ENCODE measurements at regions not wholly inside any gene's neighbourhood (a gene's known extent, or its start where the extent isn't known, plus 50 kb on each side); places are given as distances from the start of the nearest gene placed in this dataset.

DNA sequence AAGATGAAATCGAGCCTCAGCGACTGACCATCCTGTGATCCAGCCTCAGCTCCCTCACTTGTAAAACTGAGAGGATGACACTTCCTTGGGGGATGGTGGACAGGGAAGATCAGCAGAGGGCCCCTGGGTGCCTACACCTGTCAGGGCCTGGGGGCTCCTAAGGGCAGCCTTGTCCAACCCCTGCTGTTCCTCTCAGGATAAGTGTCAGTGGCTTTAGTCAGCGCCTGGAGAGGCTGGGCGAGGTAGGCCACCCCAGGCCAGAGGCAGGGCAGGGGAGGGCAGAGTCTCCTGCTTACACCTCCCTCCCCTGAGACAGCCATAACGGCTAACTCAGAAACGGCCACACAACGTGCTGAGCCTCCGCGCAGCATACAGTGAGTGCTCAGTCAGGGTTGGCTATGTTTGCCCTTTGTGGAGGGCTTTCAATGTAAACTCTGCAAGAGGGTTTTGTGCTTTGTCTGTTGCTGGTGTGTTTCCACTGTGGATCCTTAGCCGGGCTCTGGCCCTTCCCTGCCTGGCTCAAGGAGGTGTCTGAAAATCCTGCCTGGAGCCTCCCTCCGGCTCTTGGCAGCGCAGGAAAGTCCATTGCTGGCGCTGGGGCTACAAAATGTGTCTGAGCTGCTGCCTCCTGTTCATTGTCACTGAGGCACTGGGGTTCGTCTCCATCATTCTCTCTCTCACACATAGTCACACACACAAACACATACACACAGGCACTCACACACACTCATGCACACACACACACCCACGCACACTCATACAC, 588.4 kb downstream of the PTPRU start:
- H3K4me2 ChIP-seq (ENCODE audit: low read depth, low read length, poor library complexity, severe bottlenecking) = no peak overlapping the region
- no peaks in the 10 kb centered on the region for H4K20me1 ChIP-seq (ENCODE audit: insufficient read depth, low read depth, low read length)
- no peaks in the 10 kb centered on the region for H3K4me1 ChIP-seq (ENCODE audit: low read length)
- no peaks in the 10 kb centered on the region for H3K9me3 ChIP-seq (ENCODE audit: low read length)
- H3K9ac ChIP-seq (ENCODE audit: low read length) = no peak overlapping the region
- H3K27me3 ChIP-seq (ENCODE audit: low read length) = no peaks in the 10 kb centered on the region
- H3K27ac ChIP-seq (ENCODE audit: low read length) = no peak overlapping the region
- no peaks in the 10 kb centered on the region for H3K9me2 ChIP-seq (replicated peaks; ENCODE audit: insufficient read depth, low read length)
- no peak overlapping the region for H3K4me3 ChIP-seq (ENCODE audit: low read length)
- no peak for DNase-seq
- no peaks in the 10 kb centered on the region for H3K36me3 ChIP-seq (ENCODE audit: insufficient read depth, low read length)
- no peak overlapping the region for H2AFZ ChIP-seq (ENCODE audit: low read length)
- no peaks in the 10 kb centered on the region for H3K79me2 ChIP-seq (ENCODE audit: low read length)

DNA sequence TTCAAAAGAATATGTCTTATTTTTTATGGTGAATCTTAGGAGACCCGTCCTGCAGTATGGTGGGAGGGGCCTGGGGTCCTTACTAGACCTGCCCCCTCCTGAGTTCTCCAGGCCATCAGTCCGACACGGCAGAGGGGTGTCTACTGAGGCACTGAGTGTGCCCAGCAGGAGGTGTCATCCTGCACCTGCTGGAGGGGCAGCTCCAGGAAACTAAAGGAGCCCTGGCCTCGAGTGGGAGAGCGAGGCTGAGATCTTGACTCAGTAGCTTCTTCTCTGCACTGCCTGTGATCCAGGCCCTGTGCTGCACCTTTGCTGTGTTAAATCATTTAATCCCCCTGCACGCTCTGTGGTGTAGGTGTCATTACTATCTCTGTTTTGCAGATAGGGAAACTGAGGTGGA, 587.7 kb downstream of the PTPRU start:
- no peak for DNase-seq
- Histone ChIP-seq H2AFZ (ENCODE audit: low read length) (no peak overlapping the region), H3K79me2 (ENCODE audit: low read length) (no peaks in the 10 kb centered on the region), H3K36me3 (ENCODE audit: insufficient read depth, low read length) (no peaks in the 10 kb centered on the region), H3K27ac (ENCODE audit: low read length) (no peak overlapping the region), H3K4me2 (ENCODE audit: low read depth, low read length, poor library complexity, severe bottlenecking) (no peak overlapping the region), H4K20me1 (ENCODE audit: insufficient read depth, low read depth, low read length) (no peaks in the 10 kb centered on the region), H3K9me2 (replicated peaks; ENCODE audit: insufficient read depth, low read length) (no peaks in the 10 kb centered on the region), H3K4me3 (ENCODE audit: low read length) (no peak overlapping the region), H3K4me1 (ENCODE audit: low read length) (no peaks in the 10 kb centered on the region), H3K9ac (ENCODE audit: low read length) (no peak overlapping the region), H3K9me3 (ENCODE audit: low read length) (no peaks in the 10 kb centered on the region), H3K27me3 (ENCODE audit: low read length) (no peaks in the 10 kb centered on the region)

- no peaks in the 10 kb centered on the region for H3K4me1 ChIP-seq (ENCODE audit: low read length)
- H3K9me2 ChIP-seq (replicated peaks; ENCODE audit: insufficient read depth, low read length) = no peaks in the 10 kb centered on the region
- DNase-seq = no peak
- no peaks in the 10 kb centered on the region for H3K79me2 ChIP-seq (ENCODE audit: low read length)
- H3K9ac ChIP-seq (ENCODE audit: low read length) = no peak overlapping the region
- no peaks in the 10 kb centered on the region for H4K20me1 ChIP-seq (ENCODE audit: insufficient read depth, low read depth, low read length)
- H3K27me3 ChIP-seq (ENCODE audit: low read length) = no peaks in the 10 kb centered on the region
- H3K9me3 ChIP-seq (ENCODE audit: low read length) = no peaks in the 10 kb centered on the region
- no peaks in the 10 kb centered on the region for H3K36me3 ChIP-seq (ENCODE audit: insufficient read depth, low read length)
- no peak overlapping the region for H2AFZ ChIP-seq (ENCODE audit: low read length)
- H3K4me2 ChIP-seq (ENCODE audit: low read depth, low read length, poor library complexity, severe bottlenecking) = no peak overlapping the region
- H3K27ac ChIP-seq (ENCODE audit: low read length) = no peak overlapping the region
- no peak overlapping the region for H3K4me3 ChIP-seq (ENCODE audit: low read length)
Measured at GRCh38 chr1:29823561-29823960, 587.2 kb downstream of the PTPRU start.

DNA sequence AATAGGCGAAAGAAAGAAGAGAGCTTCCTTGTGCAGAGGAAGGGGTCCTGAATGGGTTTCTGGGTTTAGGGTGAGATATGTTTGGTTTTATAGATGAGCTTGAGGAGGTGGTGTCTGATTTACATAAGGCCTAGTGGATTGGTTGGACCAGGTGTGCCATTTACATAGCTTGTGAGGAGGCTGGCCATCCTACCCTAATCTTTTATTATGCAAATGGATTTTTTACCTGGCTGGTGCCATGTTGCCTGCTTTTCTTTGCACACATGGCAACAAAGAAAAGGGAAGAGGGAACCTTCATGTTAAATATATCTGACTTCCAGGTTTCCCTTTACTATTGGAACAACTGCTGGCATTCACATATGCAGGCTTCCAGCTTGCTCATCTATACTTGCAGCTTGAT, 585.3 kb downstream of the PTPRU start:
- no peaks in the 10 kb centered on the region for H3K9me2 ChIP-seq (replicated peaks; ENCODE audit: insufficient read depth, low read length)
- H3K4me1 ChIP-seq (ENCODE audit: low read length) = no peaks in the 10 kb centered on the region
- no peaks in the 10 kb centered on the region for H3K9me3 ChIP-seq (ENCODE audit: low read length)
- no peaks in the 10 kb centered on the region for H3K27me3 ChIP-seq (ENCODE audit: low read length)
- H3K27ac ChIP-seq (ENCODE audit: low read length) = no peak overlapping the region
- no peak overlapping the region for H3K4me2 ChIP-seq (ENCODE audit: low read depth, low read length, poor library complexity, severe bottlenecking)
- H4K20me1 ChIP-seq (ENCODE audit: insufficient read depth, low read depth, low read length) = no peaks in the 10 kb centered on the region
- no peaks in the 10 kb centered on the region for H3K79me2 ChIP-seq (ENCODE audit: low read length)
- no peak overlapping the region for H2AFZ ChIP-seq (ENCODE audit: low read length)
- no peaks in the 10 kb centered on the region for H3K36me3 ChIP-seq (ENCODE audit: insufficient read depth, low read length)
- no peak overlapping the region for H3K9ac ChIP-seq (ENCODE audit: low read length)
- no peak overlapping the region for H3K4me3 ChIP-seq (ENCODE audit: low read length)
- DNase-seq = no peak

GRCh38 chr1:29820401-29820800, 584.1 kb downstream of the PTPRU start:
- H3K4me2 ChIP-seq (ENCODE audit: low read depth, low read length, poor library complexity, severe bottlenecking) = no peak overlapping the region
- no peaks in the 10 kb centered on the region for H3K27me3 ChIP-seq (ENCODE audit: low read length)
- no peaks in the 10 kb centered on the region for H3K9me2 ChIP-seq (replicated peaks; ENCODE audit: insufficient read depth, low read length)
- H3K79me2 ChIP-seq (ENCODE audit: low read length) = no peaks in the 10 kb centered on the region
- no peak for DNase-seq
- H3K4me3 ChIP-seq (ENCODE audit: low read length) = no peak overlapping the region
- no peak overlapping the region for H3K27ac ChIP-seq (ENCODE audit: low read length)
- no peaks in the 10 kb centered on the region for H3K36me3 ChIP-seq (ENCODE audit: insufficient read depth, low read length)
- no peak overlapping the region for H2AFZ ChIP-seq (ENCODE audit: low read length)
- no peaks in the 10 kb centered on the region for H3K9me3 ChIP-seq (ENCODE audit: low read length)
- H3K9ac ChIP-seq (ENCODE audit: low read length) = no peak overlapping the region
- H4K20me1 ChIP-seq (ENCODE audit: insufficient read depth, low read depth, low read length) = no peaks in the 10 kb centered on the region
- H3K4me1 ChIP-seq (ENCODE audit: low read length) = no peaks in the 10 kb centered on the region

DNA sequence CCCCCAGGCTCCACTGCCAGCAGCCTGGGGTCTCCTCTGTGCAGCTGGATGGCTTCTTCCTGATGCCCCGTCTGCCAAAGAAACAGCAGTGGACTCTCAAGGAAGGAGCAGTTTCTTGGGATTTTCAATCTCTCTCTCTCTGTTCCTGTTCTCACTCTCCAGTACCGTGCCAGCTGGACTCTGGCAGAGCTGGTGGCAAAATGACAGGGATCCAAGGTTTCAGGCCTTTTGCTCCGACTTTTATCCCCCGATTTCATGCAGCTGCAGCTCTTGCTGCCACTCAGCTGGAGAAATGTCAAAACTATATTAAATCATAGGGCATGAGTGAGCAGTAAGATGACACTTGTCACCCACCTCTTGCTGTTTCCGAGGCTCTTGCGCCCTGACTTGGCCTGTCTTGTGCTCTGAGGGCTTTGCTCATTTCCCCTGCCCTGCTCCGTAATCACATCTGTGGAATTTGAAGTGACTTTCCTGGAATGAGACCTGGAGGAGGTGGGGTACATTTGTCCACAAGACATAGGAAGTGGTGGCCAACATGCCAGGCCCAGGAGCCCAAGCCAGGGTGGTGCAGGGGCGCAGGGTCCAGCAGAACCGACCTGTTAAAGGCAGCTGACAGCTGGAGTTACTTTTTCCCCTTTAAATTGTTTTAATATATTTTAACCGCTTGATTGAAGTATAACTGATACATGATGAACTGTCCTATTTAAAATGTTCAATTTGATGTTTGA, 576.2 kb downstream of the PTPRU start:
- no peaks in the 10 kb centered on the region for H3K36me3 ChIP-seq (ENCODE audit: insufficient read depth, low read length)
- no peaks in the 10 kb centered on the region for H3K9me2 ChIP-seq (replicated peaks; ENCODE audit: insufficient read depth, low read length)
- H3K27me3 ChIP-seq (ENCODE audit: low read length) = no peaks in the 10 kb centered on the region
- DNase-seq = no peak
- H3K9ac ChIP-seq (ENCODE audit: low read length) = no peak overlapping the region
- H3K27ac ChIP-seq (ENCODE audit: low read length) = no peak overlapping the region
- no peaks in the 10 kb centered on the region for H3K79me2 ChIP-seq (ENCODE audit: low read length)
- no peak overlapping the region for H3K4me3 ChIP-seq (ENCODE audit: low read length)
- no peaks in the 10 kb centered on the region for H4K20me1 ChIP-seq (ENCODE audit: insufficient read depth, low read depth, low read length)
- no peak overlapping the region for H3K4me2 ChIP-seq (ENCODE audit: low read depth, low read length, poor library complexity, severe bottlenecking)
- no peaks in the 10 kb centered on the region for H3K9me3 ChIP-seq (ENCODE audit: low read length)
- H3K4me1 ChIP-seq (ENCODE audit: low read length) = no peaks in the 10 kb centered on the region
- no peak overlapping the region for H2AFZ ChIP-seq (ENCODE audit: low read length)

DNA sequence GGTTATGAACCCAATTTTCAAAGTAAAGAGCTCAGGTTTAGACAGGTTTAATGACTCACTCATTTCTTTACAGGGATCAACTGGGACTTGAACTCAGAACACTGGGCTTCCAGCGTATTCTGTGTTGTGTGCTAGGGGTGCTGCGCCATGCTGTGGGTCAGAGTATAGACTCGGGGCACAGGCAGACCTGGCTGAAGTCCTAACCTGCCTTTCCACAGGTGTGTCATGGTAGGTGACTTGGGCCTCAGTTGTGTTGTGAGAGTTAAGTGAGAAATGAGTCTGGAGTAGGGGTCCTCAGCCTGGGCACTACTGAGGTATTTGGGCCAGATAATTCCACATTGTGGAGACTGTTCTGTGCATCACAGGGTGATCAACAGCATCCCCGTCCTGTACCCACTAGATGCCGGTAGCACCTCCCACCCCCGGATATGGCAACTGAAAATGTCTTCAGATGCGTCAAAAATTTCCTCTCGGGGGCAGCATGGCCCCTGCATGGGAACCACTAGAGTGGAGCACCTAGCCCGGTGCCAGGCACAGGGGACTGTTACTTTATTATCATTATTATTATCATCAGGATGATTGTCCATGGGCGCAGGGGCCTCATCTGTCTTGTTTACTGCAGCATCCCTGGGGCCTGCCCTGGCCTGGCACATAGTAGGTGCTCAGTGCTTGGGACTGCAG, 575.5 kb downstream of the PTPRU start:
- no peak overlapping the region for H2AFZ ChIP-seq (ENCODE audit: low read length)
- H3K9me3 ChIP-seq (ENCODE audit: low read length) = no peaks in the 10 kb centered on the region
- H3K27me3 ChIP-seq (ENCODE audit: low read length) = no peaks in the 10 kb centered on the region
- no peak overlapping the region for H3K9ac ChIP-seq (ENCODE audit: low read length)
- DNase-seq = no peak
- no peaks in the 10 kb centered on the region for H3K4me1 ChIP-seq (ENCODE audit: low read length)
- H3K4me2 ChIP-seq (ENCODE audit: low read depth, low read length, poor library complexity, severe bottlenecking) = no peak overlapping the region
- H3K4me3 ChIP-seq (ENCODE audit: low read length) = no peak overlapping the region
- H4K20me1 ChIP-seq (ENCODE audit: insufficient read depth, low read depth, low read length) = no peaks in the 10 kb centered on the region
- H3K79me2 ChIP-seq (ENCODE audit: low read length) = no peaks in the 10 kb centered on the region
- no peaks in the 10 kb centered on the region for H3K9me2 ChIP-seq (replicated peaks; ENCODE audit: insufficient read depth, low read length)
- H3K27ac ChIP-seq (ENCODE audit: low read length) = no peak overlapping the region
- no peaks in the 10 kb centered on the region for H3K36me3 ChIP-seq (ENCODE audit: insufficient read depth, low read length)

DNA sequence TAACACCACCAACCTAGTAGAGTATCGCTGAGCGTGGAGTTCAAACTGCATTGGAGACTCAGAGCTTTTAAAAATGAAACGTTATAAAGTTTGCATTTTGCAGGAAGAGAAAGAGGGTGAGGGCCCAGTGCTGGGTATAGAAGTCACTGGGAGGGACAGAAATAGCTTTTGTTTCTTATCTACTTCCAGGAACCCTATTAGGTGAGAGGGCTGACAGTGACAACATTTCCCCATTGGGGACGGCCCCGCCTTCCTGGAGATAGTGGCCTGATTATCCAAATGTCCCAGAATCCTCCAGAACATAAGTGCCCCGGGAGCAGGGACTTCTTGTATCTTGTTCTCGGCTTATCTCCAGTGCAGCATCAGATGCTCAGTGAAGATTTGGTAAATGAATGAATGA, 574.9 kb downstream of the PTPRU start:
- no peak for DNase-seq
- Histone ChIP-seq H3K36me3 (ENCODE audit: insufficient read depth, low read length) (no peaks in the 10 kb centered on the region), H3K4me1 (ENCODE audit: low read length) (no peaks in the 10 kb centered on the region), H3K27me3 (ENCODE audit: low read length) (no peaks in the 10 kb centered on the region), H3K27ac (ENCODE audit: low read length) (no peak overlapping the region), H4K20me1 (ENCODE audit: insufficient read depth, low read depth, low read length) (no peaks in the 10 kb centered on the region), H3K4me3 (ENCODE audit: low read length) (no peak overlapping the region), H3K9me2 (replicated peaks; ENCODE audit: insufficient read depth, low read length) (no peaks in the 10 kb centered on the region), H3K4me2 (ENCODE audit: low read depth, low read length, poor library complexity, severe bottlenecking) (no peak overlapping the region), H3K79me2 (ENCODE audit: low read length) (no peaks in the 10 kb centered on the region), H3K9ac (ENCODE audit: low read length) (no peak overlapping the region), H3K9me3 (ENCODE audit: low read length) (no peaks in the 10 kb centered on the region), H2AFZ (ENCODE audit: low read length) (no peak overlapping the region)
